HTR-8/SVneo (cell line): ENCODE measurements at regions not wholly inside any gene's neighbourhood (a gene's known extent, or its start where the extent isn't known, plus 50 kb on each side); places are given as distances from the start of the nearest gene placed in this dataset.
"Not testable (repeated sequence)": the region's sequence is repeated elsewhere in the genome, so short reads cannot be mapped to it uniquely, and the experiment has no call there.

Experiments
- DNase-seq: peaks from one replicate; pipeline ENCODE4 v3.0.0; 2011; ENCODE audit warnings: low spot score, mixed read lengths; ENCODE audit not compliant: insufficient read length
- FAIRE-seq: peaks from 2 replicates; lab custom pipeline; 2011; peaks lifted over from hg19 to GRCh38; lab: Jason Lieb, UNC

DNA sequence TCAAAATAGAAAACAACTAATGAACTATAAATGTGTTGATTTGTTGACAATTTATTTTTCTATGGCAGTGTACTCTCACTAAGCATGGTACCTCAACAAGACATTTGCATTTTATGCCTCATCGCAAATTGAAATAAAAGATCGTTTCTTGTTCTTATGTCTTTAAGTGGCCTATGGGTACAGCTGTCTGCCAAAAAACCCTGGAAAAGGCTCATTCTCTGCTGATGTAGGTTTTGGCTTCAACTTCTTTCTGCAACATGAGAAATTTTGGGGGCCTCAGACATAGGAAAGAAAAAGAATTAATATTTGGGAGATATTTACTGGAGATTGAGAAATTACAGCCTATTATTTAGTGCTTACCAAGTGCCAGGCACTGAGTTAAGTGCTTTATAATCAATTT, 205.1 kb upstream of the DPP10 start:
- DNase-seq, result no peak
- FAIRE-seq, result no peak

DNA sequence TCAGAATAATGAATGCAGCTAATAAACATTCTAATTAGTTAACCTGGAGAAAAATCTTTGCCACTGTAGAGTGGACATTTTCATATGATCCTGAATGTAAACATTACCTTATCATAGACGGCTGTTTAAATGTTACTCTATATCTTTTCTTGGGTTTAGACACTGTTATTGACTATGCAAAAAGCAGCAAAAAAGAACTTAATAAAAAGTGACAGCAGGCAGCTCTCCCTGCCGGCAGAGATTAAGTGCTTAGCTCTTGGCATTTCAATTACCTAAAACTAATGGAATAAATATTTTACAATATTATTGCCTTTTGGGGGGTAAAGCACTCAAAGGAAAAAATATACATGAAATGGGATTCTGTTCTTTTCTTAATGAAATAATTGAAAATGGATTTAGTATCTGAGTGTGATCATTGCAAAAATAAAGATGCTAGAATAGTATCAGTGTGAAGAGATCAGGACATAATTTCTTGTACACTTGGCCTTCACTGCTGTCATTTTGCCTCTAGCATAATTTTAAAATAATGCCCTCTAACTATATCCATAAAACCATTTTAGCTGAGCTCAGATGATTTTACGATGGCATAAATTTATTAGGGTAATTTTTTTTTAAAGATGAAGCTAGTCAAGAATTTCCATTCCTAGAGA, 203.4 kb upstream of the DPP10 start:
- DNase-seq, result no peak
- no peak for FAIRE-seq

DNA sequence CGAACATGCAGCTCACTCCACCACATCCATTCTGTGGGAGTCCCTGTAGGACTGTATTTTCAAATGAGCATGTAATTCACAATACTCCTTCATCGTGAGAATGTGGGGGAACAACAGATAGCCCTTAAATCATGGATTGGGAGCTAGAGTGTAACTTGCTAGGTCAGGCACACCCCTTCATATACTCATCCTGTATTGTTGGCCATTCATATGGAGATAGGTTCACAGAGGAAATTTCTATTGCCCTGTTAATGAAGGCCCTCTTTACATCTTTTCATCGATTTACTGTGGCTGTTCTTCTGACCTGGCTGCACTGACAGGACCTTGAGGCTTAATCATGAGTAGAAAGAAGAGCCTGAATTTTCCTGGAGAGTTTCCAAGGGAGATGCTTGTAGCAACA, 193.8 kb upstream of the DPP10 start:
- no peak for FAIRE-seq
- DNase-seq, result no peak

DNA sequence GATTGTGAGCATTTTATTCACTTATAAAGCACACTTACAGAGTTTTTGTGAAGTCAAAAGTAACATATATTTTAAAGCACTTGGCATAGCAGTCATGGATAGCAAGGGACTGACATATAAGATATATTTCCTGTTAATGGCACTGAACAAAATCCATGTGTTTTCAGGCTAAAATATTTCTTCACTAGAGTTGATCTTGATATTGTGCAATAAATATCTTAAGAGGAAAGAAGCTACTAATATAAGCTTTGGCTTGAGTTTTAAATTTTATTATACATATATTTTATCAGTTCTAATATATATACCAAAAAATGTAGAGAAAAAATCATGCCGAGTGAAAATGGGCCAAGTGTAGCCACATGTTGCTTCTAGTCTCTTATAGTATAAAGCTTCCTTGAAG, 189.7 kb upstream of the DPP10 start:
- FAIRE-seq (no peak), DNase-seq (no peak)

DNA sequence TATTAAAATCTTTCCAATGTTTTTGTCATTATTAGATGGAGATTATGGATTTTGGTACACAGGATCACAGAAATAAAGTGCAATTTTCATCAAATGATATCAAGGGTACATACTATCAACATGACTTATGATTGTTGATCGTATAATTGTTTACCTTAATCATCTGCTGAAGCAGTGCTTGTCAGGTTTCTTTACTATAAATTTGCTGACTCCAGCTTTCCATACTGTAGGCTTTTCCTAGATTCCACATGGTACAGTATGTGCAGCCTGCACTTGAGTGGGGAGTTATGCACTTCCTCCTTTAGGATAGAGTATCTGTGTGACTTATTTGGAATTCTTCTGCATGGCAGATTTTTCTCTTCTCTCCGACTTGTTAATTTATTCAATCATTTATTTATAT, 187.6 kb upstream of the DPP10 start:
- DNase-seq, result no peak
- FAIRE-seq, result no peak

DNA sequence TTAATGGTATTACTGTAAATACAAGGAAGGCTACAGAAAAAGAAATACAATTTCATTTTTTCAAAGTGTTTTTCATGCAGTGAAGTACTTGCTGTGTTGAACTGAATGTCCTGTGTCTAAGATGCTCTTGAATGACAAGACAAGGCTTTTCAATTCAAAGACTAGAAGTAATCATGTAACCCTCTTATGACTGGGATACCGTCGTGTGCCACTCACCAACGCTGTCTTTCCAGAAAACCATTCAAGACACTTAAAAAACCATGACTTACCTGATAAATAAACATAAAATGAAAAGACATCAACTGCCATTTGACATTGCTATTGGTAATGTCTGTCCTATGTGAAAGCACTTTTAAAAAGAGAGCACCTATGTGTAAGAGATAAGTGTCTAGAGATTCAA, 183.1 kb upstream of the DPP10 start:
- no peak for DNase-seq
- no peak for FAIRE-seq

DNA sequence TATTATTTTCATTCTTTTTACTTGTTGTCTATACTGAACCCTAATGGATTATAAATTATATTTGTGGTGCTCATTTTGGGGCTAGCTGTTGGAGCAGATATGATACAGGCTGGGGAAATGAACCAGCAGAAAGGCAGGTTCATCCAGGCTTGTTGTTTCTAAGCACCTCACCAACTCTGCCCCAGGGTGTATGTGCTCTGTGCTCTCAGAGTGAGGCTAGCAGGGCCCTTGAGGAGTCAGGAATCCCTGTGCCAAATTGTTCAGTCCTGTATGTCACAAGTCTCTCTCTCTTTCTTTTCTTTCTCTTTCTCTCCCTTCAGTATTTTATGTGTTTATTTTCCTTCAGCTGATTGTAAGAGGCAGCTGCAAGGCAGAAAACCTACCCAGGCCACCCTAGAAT, 181.1 kb upstream of the DPP10 start:
- FAIRE-seq (no peak), DNase-seq (no peak)

DNA sequence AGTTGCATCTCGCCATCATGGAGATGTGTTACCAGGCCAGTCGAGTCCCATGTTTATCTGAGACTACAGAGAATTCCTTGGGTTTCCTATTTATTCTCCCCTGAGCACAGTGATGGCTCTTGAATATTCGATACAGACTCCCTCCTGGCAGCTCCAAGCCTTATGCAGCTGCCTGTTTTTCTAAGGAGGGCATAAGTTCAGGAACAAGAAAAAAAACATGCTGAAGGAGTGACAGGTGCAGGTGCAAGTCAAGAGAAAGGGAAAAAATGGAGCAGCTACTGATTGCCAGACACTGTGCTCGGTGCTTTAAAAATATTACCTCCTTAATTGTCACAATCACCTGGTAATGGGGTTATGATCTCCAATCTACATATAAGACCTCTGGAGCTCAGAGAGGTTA, 177.2 kb upstream of the DPP10 start:
- no peak for FAIRE-seq
- DNase-seq, result no peak

DNA sequence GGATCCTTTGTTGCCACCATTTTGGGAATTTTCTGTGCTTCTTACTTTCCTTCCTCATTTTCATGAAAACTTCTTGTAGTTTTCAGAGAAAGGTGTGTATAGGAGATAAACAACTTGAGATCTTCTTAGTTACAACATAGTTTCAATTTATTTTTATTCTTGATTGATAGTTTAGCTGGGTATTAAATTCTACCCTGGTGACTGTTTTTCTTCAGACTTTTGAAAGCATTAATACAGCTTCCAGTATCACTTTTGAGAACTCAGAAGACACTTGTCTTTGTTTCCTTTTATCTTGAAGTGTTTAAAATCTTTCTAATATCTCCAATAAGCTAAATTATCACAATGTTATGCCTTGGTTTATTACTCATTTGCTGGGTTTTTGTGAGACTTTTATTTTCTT, 167.5 kb upstream of the DPP10 start:
- DNase-seq (no peak), FAIRE-seq (no peak)

DNA sequence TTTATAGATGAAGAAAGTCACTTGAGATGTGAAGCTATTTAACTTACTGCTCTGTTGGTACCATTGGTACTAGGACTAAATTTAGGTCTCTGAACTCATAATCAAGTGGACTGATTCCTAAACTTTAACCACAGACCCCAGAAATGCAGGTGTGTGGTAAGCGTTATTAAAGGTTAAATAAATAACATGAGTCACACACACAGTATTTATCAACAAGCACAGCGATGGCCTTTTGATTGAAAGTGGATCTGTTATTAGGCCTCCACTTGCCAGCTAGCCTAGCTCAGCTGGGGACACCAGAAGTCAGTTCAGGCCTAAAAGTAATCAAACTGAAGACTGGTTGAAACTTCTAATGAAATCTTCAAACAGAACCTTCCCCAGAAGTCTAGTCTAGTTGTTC, 161.3 kb upstream of the DPP10 start:
- FAIRE-seq, result no peak
- no peak for DNase-seq

DNA sequence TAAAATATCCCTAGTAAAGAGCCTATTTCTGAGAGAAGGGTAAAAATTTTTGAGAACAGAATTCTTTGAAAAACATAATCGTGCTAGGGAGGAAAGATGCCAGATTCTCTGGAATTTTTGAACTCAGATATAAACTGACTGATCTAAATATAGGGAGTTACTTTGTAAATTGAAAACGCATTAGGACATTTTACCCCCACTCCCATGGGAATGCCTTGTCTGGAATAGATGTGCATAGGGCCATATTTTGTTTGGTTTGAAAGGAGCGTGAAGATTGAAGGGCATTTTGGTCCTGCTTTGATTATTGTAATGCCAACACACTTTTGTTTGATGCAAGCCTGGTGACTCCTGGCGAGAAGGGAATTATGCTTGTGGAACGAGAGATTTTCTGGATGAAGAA, 158.7 kb upstream of the DPP10 start:
- DNase-seq, result no peak
- no peak for FAIRE-seq

DNA sequence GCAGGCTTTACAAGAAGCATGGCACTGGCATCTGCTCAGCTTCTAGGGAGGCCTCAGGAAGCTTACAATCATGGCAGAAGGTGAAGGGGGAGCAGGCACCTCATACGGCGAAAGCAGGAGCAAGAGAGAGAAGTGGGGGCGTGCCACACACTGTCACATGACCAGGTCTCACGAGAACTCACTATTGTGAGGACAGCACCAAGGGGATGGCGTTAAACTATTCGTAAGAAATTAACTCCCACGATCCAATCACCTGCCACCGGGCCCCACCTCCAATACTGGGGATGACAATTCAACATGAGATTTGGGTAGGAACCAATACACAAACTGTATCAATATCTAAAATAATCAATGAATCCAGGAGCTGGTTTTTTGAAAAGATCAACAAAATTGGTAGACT, 156.0 kb upstream of the DPP10 start:
- no peak for DNase-seq
- FAIRE-seq, result no peak

DNA sequence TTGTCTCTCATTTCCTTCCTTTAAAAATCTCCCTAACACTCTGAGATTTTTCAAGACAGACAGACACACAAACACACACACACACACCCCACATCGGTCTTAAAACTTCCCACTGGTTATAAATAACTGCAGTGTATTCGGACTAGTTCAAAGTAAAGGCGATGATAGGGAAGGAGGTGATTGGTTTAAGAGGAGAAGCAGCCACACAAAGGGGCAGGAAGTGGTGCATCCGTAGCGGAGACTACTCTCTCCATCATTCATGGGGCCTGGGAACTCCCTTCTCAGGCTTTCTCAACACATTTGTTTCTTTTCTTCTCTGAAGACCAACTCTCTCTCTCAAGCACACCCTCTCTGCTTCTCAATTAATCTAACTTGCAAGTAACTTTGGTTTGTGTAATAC, 149.1 kb upstream of the DPP10 start:
- DNase-seq, result no peak
- no peak for FAIRE-seq

DNA sequence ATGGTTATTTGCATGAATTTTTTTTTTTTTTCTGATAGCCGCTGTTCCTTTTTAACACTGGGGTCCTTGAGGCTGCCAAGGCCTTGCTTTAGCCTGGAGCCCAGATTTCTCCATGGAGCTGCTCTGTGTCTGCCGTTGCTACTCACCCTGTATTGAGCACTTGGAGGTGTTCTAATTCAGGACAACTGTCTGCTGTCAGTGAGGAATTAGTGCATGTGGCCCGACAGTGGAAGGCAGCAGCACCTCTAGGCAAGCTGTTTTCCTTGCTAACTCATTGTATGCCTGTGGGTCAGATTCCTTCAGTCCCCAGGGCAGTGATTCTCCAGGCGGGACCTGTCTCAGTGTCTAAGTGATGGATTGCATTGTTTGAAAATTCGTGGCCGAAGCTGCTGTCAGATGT, 147.7 kb upstream of the DPP10 start:
- DNase-seq (no peak), FAIRE-seq (no peak)

DNA sequence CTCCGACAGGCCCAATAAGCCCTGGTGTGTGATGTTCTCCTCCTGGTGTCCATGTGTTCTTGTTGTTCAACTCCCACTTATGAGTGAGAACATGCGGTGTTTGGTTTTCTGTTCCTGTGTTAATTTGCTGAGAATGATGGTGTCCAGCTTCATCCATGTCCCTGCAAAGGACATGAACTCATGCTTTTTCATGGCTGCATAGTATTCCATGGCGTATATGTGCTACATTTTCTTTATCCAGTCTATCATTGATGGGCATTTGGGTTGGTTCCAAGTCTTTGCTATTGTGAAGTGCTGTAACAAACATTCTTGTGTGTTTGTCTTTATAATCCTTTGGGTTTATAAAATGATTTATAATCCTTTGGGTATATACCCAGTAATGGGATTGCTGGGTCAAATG, 142.1 kb upstream of the DPP10 start:
- not testable (repeated sequence) for DNase-seq

DNA sequence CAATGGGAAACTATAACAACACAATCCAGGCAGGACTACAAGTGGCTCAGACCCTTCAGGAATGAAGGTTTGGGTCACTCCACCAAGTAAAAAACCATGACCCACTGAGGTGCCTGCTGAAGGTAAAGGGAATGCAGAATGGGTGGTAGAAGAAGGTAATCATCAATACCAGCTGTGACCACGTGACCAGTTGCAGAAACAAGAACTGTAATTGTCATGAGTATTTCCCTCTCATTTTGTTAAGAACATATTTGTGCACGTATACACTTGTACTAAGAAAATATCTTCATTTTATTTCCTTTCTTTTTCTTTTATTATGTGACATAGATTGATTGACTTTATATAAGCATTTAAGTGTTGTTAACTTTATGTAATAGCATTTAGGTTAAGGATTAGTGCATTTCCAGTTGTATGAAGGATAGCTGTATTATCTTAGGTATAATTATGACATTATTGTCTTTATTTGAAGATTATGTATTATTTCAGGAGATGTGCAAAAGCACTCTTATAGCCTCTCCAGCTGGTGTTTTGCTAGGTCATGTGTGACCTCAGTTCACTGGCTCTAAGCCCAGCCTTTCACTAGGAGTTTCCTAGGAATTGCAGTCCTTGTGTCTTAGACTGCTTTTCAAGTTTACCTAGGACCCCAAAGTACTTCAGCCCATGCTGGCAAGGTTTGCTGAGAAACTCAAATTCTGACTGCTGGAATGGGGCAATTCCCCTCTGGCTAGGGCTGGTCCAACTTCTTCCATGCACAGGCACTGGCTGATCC, 125.7 kb upstream of the DPP10 start:
- DNase-seq, result no peak
- FAIRE-seq, result no peak

More for the DNA sequence above, 142.1 kb upstream of the DPP10 start:
- FAIRE-seq, result not testable (repeated sequence)

DNA sequence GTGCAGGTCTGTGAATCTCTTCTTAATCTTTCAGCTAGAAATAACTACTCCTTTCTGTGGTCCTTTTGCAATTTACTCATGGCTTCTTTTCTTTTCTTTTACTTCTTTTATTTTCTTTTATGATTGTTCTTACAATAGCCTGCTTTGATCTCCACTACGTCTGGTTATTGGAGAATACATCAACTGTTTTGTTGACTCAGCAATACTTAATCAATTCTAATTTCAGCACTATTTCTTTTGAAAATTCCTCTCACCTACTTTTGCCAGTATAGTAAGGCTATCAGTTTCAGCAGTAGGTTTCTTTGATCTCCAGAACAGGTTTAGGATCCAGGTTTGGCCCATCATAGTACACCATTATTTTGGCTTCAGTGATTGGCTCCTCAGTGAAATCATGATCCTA, 111.8 kb upstream of the DPP10 start:
- FAIRE-seq, result no peak
- no peak for DNase-seq

DNA sequence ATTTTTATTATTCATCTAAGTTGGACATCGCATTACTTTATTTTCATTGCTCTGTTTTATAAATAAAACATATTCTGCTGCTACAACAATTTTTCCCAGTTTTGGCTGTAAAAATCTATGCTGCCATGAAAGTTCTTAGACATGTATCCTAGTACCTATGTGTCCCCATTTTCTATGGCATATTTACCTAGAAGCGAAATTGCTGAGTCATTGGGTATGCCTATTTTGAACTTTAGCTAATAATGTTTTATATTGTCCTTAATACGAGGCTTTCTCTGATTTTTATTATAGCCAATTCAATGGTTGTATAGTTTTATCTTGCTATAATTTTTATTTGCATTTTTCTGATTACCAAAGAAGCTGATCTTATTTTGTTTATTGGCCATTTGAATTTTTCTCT, 110.5 kb upstream of the DPP10 start:
- DNase-seq (no peak), FAIRE-seq (no peak)

DNA sequence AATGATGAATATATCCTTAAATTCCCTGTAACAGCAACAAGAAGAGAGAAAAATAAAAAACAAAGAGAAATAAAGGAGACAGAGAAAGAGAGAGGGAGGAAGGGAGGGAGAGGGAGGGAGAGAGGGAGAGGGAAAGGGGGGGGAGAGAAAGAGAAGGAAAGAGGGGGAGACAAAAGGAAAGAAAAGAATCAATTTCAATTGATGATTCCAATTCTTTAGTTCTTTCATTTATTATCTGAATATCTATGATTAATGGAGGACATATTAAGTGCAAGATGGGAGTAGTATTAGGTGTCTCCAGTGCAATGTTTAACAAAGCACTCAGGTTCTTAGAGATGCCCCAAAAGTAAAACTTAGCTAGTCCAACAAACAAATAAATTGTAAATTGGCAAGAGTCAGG, 97.2 kb upstream of the DPP10 start:
- DNase-seq, result no peak
- FAIRE-seq, result no peak

DNA sequence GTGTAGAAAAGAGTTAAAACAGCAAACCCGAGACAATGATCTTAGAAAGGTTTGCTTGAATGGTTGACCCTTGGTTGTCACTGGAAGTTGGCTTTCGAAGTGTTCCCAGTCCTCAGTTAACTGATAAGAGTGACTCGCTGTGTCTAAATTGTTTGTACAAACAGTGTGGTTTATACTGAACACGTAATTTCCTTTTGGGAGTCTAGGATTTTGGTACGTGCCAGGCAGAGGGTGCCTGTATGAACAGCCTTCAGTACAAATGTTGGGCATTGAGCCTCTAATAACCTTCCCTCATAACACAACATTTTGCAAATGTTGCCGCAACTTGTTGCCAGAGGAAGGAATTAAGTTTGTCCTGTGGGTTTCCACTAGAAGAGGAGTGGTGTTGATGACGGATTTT, 95.8 kb upstream of the DPP10 start:
- no peak for FAIRE-seq

DNA sequence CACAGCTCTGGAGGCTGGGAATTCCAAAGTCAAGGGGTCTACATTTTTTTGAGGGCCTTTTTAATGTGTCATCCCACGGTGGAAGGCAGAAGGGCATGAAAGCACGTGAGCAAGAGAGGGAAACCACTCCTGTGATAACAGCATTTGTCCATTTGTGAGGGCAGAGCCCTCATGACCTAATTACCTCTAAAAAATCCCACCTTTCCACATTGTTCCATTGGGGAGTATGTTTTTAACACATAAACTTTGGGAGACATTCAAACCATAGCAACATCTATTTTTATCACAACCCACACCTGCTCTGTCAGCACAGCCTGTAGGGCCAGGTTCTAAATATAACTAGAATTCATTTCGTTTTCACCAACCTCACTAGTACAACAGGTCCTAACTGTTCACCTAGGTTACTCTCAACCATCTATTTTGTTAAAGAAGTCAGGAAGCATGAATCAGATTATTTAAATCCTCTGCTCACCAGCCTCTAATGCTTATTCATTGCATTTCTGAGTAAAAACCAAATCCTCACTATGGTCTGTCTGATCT, 92.2 kb upstream of the DPP10 start:
- DNase-seq, result no peak
- no peak for FAIRE-seq

More for the DNA sequence above, 95.8 kb upstream of the DPP10 start:
- no peak for DNase-seq

DNA sequence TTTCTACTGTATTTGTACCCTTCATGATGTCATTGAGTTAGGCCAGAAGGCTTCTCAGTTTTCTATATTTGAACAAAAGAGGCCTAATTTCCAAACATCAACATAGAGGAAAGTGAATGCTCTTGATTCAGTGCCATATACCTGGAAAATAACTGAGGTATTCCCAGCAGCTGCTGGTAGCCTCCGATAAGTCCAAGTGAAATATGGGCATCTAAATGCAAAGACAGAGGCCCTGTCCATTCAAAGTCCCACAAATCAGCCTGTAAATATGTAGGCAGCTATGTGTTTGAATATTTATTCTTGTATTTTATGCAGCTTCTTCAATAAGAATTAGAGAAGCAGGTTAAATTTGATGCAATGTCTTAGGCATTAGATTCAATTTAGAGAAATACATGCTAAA, 89.5 kb upstream of the DPP10 start:
- FAIRE-seq (no peak), DNase-seq (no peak)
